IMR-90 (cell line): ENCODE measurements at regions not wholly inside any gene's neighbourhood (a gene's known extent, or its start where the extent isn't known, plus 50 kb on each side); places are given as distances from the start of the nearest gene placed in this dataset.

ENCODE experiments used
- ATAC-seq: fragments of 200-7000 bp; cut with Tn5 transposase; 2 replicates; pipeline ENCODE4 v1.9.1; 2020; ENCODE audit warnings: low read depth, mild to moderate bottlenecking, moderate library complexity
- BruUV-seq: library from RNA; stranded (reverse); fragments of 400-500 nt; replicated peaks from 2 replicates; lab custom pipeline; 2021; lab: Mats Ljungman, UMichigan
- CTCF ChIA-PET: fragments of 300-600 bp; formaldehyde crosslinking; extraction: SDS; loops from one replicate; lab custom pipeline; 2021; ENCODE audit warnings: antibody characterized with exemption; lab: Yijun Ruan, JAX
- POLR2A ChIA-PET: fragments of 300-600 bp; sonication (Branson Sonifier 250); formaldehyde crosslinking; loops from one replicate; lab custom pipeline; 2022; ENCODE audit warnings: antibody characterized with exemption; ENCODE audit not compliant: unreplicated experiment; lab: Charles Lee
- DNase-seq: peaks from one replicate; pipeline ENCODE4 v3.0.0; 2013
- H2AFZ ChIP-seq: replicated peaks from 2 replicates; pipeline ENCODE3; 2013; ENCODE audit warnings: low read length, mild to moderate bottlenecking; ENCODE audit not compliant: poor library complexity
- H2AK5ac ChIP-seq: 2 replicates; pipeline ENCODE4 v1.6.1; 2013; ENCODE audit warnings: low read depth, low read length, inconsistent platforms
- H2AK9ac ChIP-seq: replicated peaks from 2 replicates; pipeline ENCODE3; 2013; ENCODE audit warnings: mild to moderate bottlenecking, low read depth, low read length, moderate library complexity; ENCODE audit not compliant: poor library complexity
- H2BK120ac ChIP-seq: 2 replicates; pipeline ENCODE4 v1.6.1; 2013; ENCODE audit warnings: low read depth, low read length, inconsistent platforms
- H2BK15ac ChIP-seq: 3 replicates; pipeline ENCODE4 v1.6.1; 2013; ENCODE audit warnings: low read depth, low read length, inconsistent platforms
- H2BK20ac ChIP-seq: 2 replicates; pipeline ENCODE4 v1.6.1; 2013; ENCODE audit warnings: low read depth, mild to moderate bottlenecking, inconsistent platforms, low read length, moderate library complexity
- H2BK5ac ChIP-seq: 2 replicates; pipeline ENCODE4 v1.6.1; 2013; ENCODE audit warnings: mild to moderate bottlenecking, low read depth, low read length, inconsistent platforms; ENCODE audit not compliant: poor library complexity, severe bottlenecking
- H3K14ac ChIP-seq: replicated peaks from 2 replicates; pipeline ENCODE4 v1.6.1; 2013; ENCODE audit warnings: low read depth, low read length, inconsistent platforms
- H3K18ac ChIP-seq: 2 replicates; pipeline ENCODE4 v1.6.1; 2013; ENCODE audit warnings: low read depth, low read length, control low read depth
- H3K23ac ChIP-seq: 2 replicates; pipeline ENCODE4 v1.6.1; 2013; ENCODE audit warnings: low read depth, low read length, inconsistent platforms
- H3K27ac ChIP-seq: 2 replicates; pipeline ENCODE4 v1.5.1; 2013; ENCODE audit warnings: mild to moderate bottlenecking, control low read depth, low read length; ENCODE audit not compliant: insufficient read depth
- H3K27me3 ChIP-seq: 2 replicates; pipeline ENCODE4 v1.6.1; 2013; ENCODE audit warnings: low read length; ENCODE audit not compliant: control insufficient read depth, insufficient read depth
- H3K36me3 ChIP-seq: 2 replicates; pipeline ENCODE4 v1.6.1; 2013; ENCODE audit warnings: low read length, mixed read lengths; ENCODE audit not compliant: control insufficient read depth, insufficient read depth
- H3K4ac ChIP-seq: 2 replicates; pipeline ENCODE4 v1.6.1; 2013; ENCODE audit warnings: low read depth, low read length, inconsistent platforms
- H3K4me1 ChIP-seq: 2 replicates; pipeline ENCODE4 v1.6.1; 2013; ENCODE audit warnings: low read length, mixed read lengths; ENCODE audit not compliant: control insufficient read depth, insufficient read depth
- H3K4me2 ChIP-seq: 2 replicates; pipeline ENCODE4 v1.6.1; 2013; ENCODE audit warnings: low read depth, mild to moderate bottlenecking, control low read depth, low read length, moderate library complexity
- H3K4me3 ChIP-seq: 2 replicates; pipeline ENCODE4 v1.5.1; 2013; ENCODE audit warnings: low read depth, mild to moderate bottlenecking, control low read depth, low read length, moderate library complexity; ENCODE audit not compliant: insufficient read depth
- H3K56ac ChIP-seq: 2 replicates; pipeline ENCODE4 v1.6.1; 2013; ENCODE audit warnings: low read length, inconsistent platforms; ENCODE audit not compliant: insufficient read depth; ENCODE audit errors: extremely low read depth
- H3K79me1 ChIP-seq, 2 experiments: 2 replicates each; pipeline ENCODE4 v1.6.1; 2013; ENCODE audit warnings: low read length in 2 of 2, inconsistent platforms in 1 of 2, low read depth in 1 of 2
- H3K9ac ChIP-seq: 2 replicates; pipeline ENCODE4 v1.6.1; 2013; ENCODE audit warnings: low read depth, low read length, control low read depth
- H3K9me1 ChIP-seq: 2 replicates; pipeline ENCODE4 v1.6.1; 2013; ENCODE audit warnings: low read length, inconsistent platforms; ENCODE audit not compliant: insufficient read depth
- H3K9me3 ChIP-seq: 2 replicates; pipeline ENCODE4 v1.6.1; 2013; ENCODE audit warnings: low read length; ENCODE audit not compliant: control insufficient read depth, insufficient read depth
- H4K20me1 ChIP-seq: 2 replicates; pipeline ENCODE4 v1.6.1; 2013; ENCODE audit warnings: low read length, inconsistent platforms; ENCODE audit not compliant: insufficient read depth
- H4K5ac ChIP-seq: 2 replicates; pipeline ENCODE4 v1.6.1; 2013; ENCODE audit warnings: mild to moderate bottlenecking, low read depth, low read length, control low read depth
- H4K8ac ChIP-seq, 2 experiments: 2 replicates each; pipeline ENCODE4 v1.6.1; 2013; ENCODE audit warnings: low read depth in 2 of 2, low read length in 2 of 2, control low read depth in 1 of 2, inconsistent platforms in 1 of 2
- H4K91ac ChIP-seq: 2 replicates; pipeline ENCODE4 v1.6.1; 2013; ENCODE audit warnings: low read depth, low read length, inconsistent platforms; ENCODE audit not compliant: insufficient read depth
- MAFK ChIP-seq: IDR thresholded peaks from 2 replicates; pipeline ENCODE4 v1.6.1; 2012; ENCODE audit warnings: low read depth, low read length, improper control_type of control experiment
- MAZ ChIP-seq: IDR thresholded peaks from 2 replicates; pipeline ENCODE4 v1.6.1; 2012; ENCODE audit warnings: low read depth, mild to moderate bottlenecking, low read length, improper control_type of control experiment, moderate library complexity, borderline replicate concordance
- WGBS, 2 experiments: methylation state at CpG; one replicate each; pipeline versions ENCODE4 v1.1.5 to v1.1.7; 2013; ENCODE audit warnings: missing lambda C conversion rate in 2 of 2; ENCODE audit not compliant: insufficient read length in 1 of 2; ENCODE audit errors: extremely low coverage in 2 of 2; 5-methylcytosine and 5-hydroxymethylcytosine counted together
- dilution Hi-C: fragments of 300-500 bp; cut with HindIII; formaldehyde crosslinking; loops from one replicate; pipeline ENCODE4 v1.14.3; 2018; ENCODE audit warnings: low sequenced_read_pairs; ENCODE audit not compliant: unreplicated experiment
- in situ Hi-C: fragments of 300-500 bp; cut with MboI; formaldehyde crosslinking; loops from 3 replicates; pipeline ENCODE4 v1.14.3; 2019; ENCODE audit warnings: low sequenced_read_pairs, inconsistent platforms, mixed read lengths
- intact Hi-C: fragments of 100-400 bp; cut with micrococcal nuclease; formaldehyde crosslinking; loops from 2 replicates; pipeline ENCODE4 v1.10.0; 2022

DNA sequence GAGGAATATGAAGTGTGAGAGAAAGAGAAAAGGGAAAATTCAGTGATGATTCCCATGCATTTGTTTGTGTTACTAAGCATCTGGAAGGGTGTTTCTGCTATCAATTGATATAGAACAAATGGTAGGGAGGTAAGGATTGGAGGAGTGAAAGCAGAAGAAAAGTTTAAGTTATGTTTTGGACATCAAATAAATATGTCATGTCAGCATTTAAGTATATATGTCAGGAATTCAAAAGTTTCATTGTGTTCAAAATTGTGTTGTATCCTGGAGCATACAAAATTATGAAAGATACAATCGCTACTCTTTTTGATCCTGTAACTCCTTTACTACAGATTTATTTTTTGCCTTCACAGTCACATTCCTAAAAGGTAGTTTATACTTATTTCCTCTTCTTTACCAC lies 885.8 kb downstream of the KCNA4 start:
- Histone ChIP-seq H2BK5ac (no peak overlapping the region), H4K8ac (no peak overlapping the region)

More for the DNA sequence above, 885.8 kb downstream of the KCNA4 start:
- H4K5ac ChIP-seq = no peak overlapping the region
- H3K9ac ChIP-seq = no peak overlapping the region
- H2AK9ac ChIP-seq = no peak overlapping the region
- ChIA-PET CTCF (no interaction called here), POLR2A (no interaction called here)
- no peak overlapping the region for H2AFZ ChIP-seq
- no peak overlapping the region for H3K23ac ChIP-seq
- H3K4ac ChIP-seq = no peak overlapping the region
- no peaks in the 10 kb centered on the region for H3K9me3 ChIP-seq
- no peak overlapping the region for H3K56ac ChIP-seq
- no peak for ATAC-seq
- H3K9me1 ChIP-seq = no peaks in the 10 kb centered on the region
- H3K14ac ChIP-seq = no peak overlapping the region
- H3K79me1 ChIP-seq = no peaks in the 10 kb centered on the region
- no peaks in the 10 kb centered on the region for H3K27me3 ChIP-seq
- no peak overlapping the region for H3K18ac ChIP-seq
- BruUV-seq = no TSS peak
- no peak overlapping the region for H4K91ac ChIP-seq
- no peak overlapping the region for H3K27ac ChIP-seq
- in situ Hi-C loops = no loop called here
- H3K4me1 ChIP-seq = no peaks in the 10 kb centered on the region
- no peak overlapping the region for H3K4me3 ChIP-seq
- H2BK20ac ChIP-seq = peak overlapping the region; percentile 63; the same call in 1 of the 2 replicates
- H2BK120ac ChIP-seq = peak overlapping the region; percentile 42
- dilution Hi-C loops = no loop called here
- no peak overlapping the region for H2BK15ac ChIP-seq
- H3K4me2 ChIP-seq = no peak overlapping the region
- no peak for DNase-seq
- no peak overlapping the region for H2AK5ac ChIP-seq
- intact Hi-C loops = no loop called here
- TF ChIP-seq MAFK (peak; percentile 99), MAZ (no peak)
- no peaks in the 10 kb centered on the region for H3K36me3 ChIP-seq
- no CpG with 5 or more reads among the region's 1 CpG for WGBS, 2 experiments
- no peaks in the 10 kb centered on the region for H4K20me1 ChIP-seq
